Rectal smooth muscle tissue (tissue), 1 donor: ENCODE measurements at regions not wholly inside any gene's neighbourhood (a gene's known extent, or its start where the extent isn't known, plus 50 kb on each side); places are given as distances from the start of the nearest gene placed in this dataset.

Experiments
- H3K27ac ChIP-seq: one replicate; pipeline ENCODE4 v1.7.0; 2013; ENCODE audit warnings: low read depth, low read length, inconsistent platforms
- H3K27me3 ChIP-seq: one replicate; pipeline ENCODE4 v1.7.0; 2013; ENCODE audit warnings: low read length; ENCODE audit not compliant: control insufficient read depth, insufficient read depth
- H3K36me3 ChIP-seq: one replicate; pipeline ENCODE4 v1.7.0; 2013; ENCODE audit warnings: low read length; ENCODE audit not compliant: control insufficient read depth, insufficient read depth
- H3K4me1 ChIP-seq: one replicate; pipeline ENCODE4 v1.7.0; 2013; ENCODE audit warnings: low read length; ENCODE audit not compliant: control insufficient read depth, insufficient read depth
- H3K4me3 ChIP-seq: one replicate; pipeline ENCODE4 v1.7.0; 2013; ENCODE audit warnings: low read length
- H3K9ac ChIP-seq: one replicate; pipeline ENCODE4 v1.7.0; 2013; ENCODE audit warnings: low read length

DNA sequence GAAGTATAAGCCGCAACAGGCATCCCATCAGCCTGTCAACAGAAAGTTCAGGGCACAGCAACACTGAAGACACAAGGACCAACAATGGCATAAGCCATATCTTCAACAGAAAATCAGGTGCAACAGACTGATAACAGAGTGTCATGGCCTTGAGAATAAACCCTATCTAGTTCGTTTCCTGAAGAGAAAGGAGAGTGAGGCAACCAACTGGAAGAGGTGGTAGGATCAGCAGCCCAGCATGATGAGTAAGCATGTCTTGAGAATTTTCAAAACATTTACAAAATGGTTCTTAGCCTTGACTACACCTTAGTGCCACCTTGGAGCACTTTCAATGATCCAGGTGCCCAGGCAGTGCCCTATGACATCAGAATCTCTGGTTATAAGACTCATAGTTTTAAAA lies 290.2 kb upstream of the SEMA3C start:
- Histone ChIP-seq H3K4me3 (no peak overlapping the region), H3K9ac (no peak overlapping the region), H3K27ac (no peak overlapping the region), H3K36me3 (no peaks in the 10 kb centered on the region), H3K27me3 (no peaks in the 10 kb centered on the region), H3K4me1 (no peaks in the 10 kb centered on the region)

DNA sequence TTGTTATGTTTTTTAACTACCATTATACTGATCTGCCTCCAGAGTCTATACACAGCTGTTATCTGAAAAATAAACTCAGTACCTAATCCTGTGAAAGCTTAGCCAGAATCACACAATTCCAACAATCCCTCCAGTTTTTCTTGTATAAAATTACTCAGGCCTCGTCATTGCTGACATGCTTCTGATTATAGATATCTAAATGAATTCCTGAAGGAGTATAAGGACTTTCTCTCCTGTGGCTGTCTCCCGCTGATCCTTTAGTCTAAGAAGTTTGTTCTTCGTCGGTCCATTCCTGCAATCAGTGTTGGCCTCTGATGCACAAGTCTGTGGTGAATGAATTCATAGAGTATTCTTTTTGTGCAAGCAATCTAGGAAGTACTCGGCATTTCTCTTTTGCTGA lies 288.9 kb upstream of the SEMA3C start:
- Histone ChIP-seq H3K27ac (no peak overlapping the region), H3K9ac (no peak overlapping the region), H3K4me3 (no peak overlapping the region), H3K27me3 (no peaks in the 10 kb centered on the region), H3K36me3 (no peaks in the 10 kb centered on the region), H3K4me1 (no peaks in the 10 kb centered on the region)

DNA sequence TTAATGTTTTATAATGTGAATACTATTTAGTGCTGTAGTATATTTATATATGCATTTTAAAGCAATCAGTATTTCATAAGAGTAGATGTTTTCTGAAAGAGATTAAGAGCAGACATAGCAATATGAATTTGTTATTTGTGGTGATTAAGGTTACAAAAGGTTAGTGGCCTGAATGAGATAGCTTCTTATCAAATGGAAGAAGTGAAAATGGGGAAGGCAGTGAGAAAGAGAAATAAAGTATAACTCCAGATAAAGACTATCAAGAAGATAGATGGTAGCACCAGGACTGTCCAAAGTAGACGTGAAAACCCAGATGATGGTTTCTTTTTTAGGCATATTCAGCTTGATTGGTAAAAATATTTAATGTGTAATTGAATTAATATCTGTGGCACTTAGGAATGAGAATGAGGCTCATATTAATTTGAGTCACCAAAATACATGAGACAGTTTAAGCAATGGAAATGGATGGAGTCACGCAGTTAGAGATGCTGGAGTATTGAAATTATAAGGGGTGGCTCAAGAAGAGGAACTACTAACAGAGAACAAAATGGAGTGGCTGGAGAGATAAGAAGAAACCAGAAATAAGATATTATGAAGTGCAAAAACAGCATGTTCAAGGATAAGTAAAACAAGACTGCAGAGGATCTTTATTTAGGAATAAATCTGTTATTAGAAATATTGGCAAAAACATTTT lies 288.0 kb upstream of the SEMA3C start:
- Histone ChIP-seq H3K27ac (no peak overlapping the region), H3K4me1 (no peaks in the 10 kb centered on the region), H3K36me3 (no peaks in the 10 kb centered on the region), H3K9ac (no peak overlapping the region), H3K4me3 (no peak overlapping the region), H3K27me3 (no peaks in the 10 kb centered on the region)

DNA sequence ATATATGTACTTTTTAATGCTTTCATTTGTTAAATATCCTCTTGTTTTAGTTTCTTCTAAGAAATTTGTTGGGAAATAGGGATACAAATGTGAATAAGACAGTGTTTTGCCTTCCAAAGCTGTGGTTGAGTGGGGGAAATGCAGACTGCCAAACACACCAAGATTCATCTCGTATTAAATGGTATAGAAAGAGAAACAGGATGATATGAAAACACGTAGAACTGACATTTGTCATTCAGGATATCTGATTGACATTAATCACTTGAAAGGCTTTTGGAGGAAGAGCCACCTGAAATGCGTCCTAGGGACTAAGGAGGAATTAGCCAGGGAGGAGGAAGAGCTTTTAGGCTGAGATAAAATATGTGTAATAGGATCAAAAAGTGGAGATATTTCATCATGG lies 287.4 kb upstream of the SEMA3C start:
- Histone ChIP-seq H3K27ac (no peak overlapping the region), H3K27me3 (no peaks in the 10 kb centered on the region), H3K9ac (no peak overlapping the region), H3K4me3 (no peak overlapping the region), H3K36me3 (no peaks in the 10 kb centered on the region), H3K4me1 (no peaks in the 10 kb centered on the region)

DNA sequence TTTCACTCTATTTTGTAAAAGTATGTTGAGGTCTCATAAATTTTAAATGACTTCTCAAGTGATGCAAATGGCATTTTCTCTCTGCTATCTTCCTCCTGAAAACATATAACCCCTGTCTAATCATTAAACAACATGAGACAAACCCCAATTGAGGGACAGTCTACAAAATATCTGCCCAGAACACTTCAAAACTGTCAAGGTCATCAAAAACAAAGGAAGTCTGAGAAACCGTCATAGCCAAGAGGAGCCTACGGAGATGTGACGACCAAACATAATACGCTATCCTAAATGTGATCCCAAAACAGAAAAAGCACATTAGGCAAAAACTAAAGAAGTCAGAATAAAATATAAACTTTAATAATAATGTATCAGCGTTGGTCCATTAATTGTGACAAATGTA lies 282.3 kb upstream of the SEMA3C start:
- Histone ChIP-seq H3K4me3 (no peak overlapping the region), H3K9ac (no peak overlapping the region), H3K36me3 (no peaks in the 10 kb centered on the region), H3K4me1 (no peaks in the 10 kb centered on the region), H3K27me3 (no peaks in the 10 kb centered on the region), H3K27ac (no peak overlapping the region)

DNA sequence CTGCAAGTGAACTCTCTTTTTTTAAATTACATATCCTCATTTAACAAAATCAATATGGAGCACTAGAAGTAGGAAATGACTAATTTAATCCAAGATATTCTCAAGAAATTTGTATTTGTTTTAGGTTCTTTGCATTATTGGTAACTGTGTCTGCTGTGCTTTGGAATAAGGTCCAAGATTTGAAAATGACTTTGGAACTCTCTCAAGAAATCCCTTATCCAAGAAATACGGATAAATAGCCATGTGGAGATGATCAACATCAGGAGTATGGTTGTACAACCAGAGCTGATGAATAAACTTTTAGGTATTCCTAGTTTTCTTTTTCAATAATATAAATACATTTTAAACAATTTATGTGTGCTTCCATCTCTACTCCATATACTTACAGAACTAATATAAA lies 279.9 kb upstream of the SEMA3C start:
- no peak overlapping the region for H3K4me3 ChIP-seq
- no peaks in the 10 kb centered on the region for H3K27me3 ChIP-seq
- no peak overlapping the region for H3K9ac ChIP-seq
- no peak overlapping the region for H3K27ac ChIP-seq
- no peaks in the 10 kb centered on the region for H3K36me3 ChIP-seq
- H3K4me1 ChIP-seq: no peaks in the 10 kb centered on the region

DNA sequence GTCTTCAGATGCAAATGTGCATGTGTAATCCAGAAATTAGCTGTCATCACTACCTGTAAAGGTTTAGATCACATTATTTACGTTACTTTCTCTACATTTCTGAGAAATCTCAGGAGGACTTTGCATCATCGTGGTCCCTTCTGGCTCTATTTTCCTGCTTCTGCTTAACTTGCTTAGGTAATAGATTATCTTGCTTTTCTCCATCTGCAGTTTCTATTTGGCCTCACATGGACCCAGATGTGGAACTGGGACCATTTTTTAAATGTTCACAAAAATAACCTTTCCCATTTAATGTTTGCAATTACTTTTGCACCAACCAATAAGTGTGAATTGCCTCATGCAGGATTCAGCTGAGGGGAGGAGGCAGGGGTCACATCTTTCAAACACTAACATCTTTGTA lies 278.4 kb upstream of the SEMA3C start:
- no peak overlapping the region for H3K4me3 ChIP-seq
- H3K27ac ChIP-seq: no peak overlapping the region
- H3K27me3 ChIP-seq: no peaks in the 10 kb centered on the region
- no peak overlapping the region for H3K9ac ChIP-seq
- H3K36me3 ChIP-seq: no peaks in the 10 kb centered on the region
- H3K4me1 ChIP-seq: no peaks in the 10 kb centered on the region

DNA sequence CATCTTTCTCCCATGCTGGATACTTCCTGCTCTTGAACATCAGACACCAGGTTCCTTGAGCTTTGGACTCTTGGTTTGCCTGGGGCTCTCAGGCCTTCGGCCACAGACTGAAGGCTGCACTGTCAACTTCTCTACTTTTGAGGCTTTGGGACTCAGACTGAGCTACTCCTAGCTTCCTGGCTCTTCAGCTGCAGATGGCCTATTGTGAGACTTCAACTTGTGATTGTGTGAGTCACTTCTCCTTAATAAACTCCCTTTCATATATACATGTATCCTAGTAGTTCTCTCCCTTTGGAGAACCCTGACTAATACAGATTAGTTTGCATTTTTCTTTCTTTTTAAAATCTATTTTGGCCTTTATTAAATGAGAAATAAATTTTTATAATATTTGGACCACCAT lies 276.2 kb upstream of the SEMA3C start:
- Histone ChIP-seq H3K4me3 (no peak overlapping the region), H3K27ac (no peak overlapping the region), H3K27me3 (no peaks in the 10 kb centered on the region), H3K9ac (no peak overlapping the region), H3K36me3 (no peaks in the 10 kb centered on the region), H3K4me1 (no peaks in the 10 kb centered on the region)

DNA sequence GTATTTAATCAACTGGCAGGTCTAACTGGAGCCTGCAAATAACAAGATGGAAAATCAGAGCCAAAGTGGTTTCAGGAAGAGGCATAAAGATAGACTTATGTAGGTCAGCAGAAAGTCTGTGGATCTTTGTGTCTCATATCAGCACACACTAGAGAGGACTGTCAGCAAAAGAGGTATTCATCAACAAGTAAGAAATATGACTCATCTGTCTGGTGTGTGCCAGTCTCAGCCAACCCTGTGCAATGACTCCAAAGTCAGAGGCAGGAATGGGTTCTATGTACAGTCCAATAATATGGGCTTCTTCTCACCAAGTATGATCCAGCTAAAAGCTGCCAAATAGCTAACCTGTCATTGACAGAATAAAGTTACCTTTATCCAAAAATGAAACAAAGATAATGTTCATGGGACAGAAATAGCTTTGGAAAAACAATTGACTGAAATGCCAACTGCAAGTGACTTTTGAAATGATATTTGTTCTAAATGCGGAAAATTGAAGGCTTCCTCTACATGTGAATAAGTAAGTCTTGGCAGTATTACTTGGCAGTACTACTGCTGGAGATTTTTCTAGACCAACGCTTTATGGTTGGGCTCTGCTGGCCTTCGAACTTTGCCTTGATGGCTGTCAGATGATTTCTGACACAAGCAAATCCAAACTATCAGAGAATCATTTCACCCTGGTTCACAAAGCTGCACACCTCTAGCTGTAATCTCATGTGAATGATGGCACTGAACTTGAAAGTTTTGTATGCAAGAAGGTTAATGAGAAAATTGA lies 272.3 kb upstream of the SEMA3C start:
- Histone ChIP-seq H3K36me3 (no peaks in the 10 kb centered on the region), H3K27ac (no peak overlapping the region), H3K4me1 (no peaks in the 10 kb centered on the region)

DNA sequence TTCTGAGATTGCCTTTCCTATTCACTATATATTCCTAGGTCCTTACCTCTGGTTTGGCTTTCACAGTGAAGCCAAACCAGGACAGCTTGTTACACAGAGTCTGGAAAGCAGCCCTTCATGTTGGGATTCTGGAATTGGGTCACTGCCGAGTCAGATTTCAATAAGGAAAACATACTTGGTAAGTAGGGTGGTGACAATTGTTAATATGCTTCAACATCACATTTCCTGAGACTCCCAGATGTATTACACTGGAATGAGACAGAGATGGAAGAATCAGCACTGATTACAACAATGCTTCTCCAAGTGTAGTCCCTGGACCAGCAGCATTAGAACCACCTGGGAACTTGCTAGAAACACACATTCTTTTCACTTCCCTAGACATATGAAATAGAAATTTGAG lies 268.9 kb upstream of the SEMA3C start:
- Histone ChIP-seq H3K9ac (no peak overlapping the region), H3K4me3 (no peak overlapping the region), H3K36me3 (no peaks in the 10 kb centered on the region), H3K4me1 (no peaks in the 10 kb centered on the region), H3K27ac (no peak overlapping the region), H3K27me3 (no peaks in the 10 kb centered on the region)

More for the DNA sequence above, 272.3 kb upstream of the SEMA3C start:
- Histone ChIP-seq H3K27me3 (no peaks in the 10 kb centered on the region), H3K4me3 (no peak overlapping the region), H3K9ac (no peak overlapping the region)

DNA sequence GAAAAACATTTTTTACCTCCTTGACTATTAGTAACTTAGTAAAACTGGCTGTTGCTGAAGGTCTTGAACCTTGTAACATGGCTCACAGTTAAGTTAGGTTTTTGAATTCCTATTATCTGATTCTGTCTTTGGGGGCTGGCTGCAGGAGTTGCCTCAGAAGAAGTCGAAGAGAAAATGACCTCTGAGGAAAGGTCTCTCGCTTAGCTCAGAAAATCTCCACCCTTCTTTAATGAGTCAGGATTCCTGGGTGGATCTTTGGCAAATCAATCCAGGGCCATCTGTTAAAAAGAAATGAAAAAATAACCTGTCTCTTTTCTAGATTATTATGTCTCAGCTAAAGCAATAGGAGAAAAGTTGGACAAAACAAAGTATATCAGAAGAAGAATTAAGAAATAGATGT lies 267.8 kb upstream of the SEMA3C start:
- H3K36me3 ChIP-seq: no peaks in the 10 kb centered on the region
- no peak overlapping the region for H3K4me3 ChIP-seq
- no peak overlapping the region for H3K27ac ChIP-seq
- no peaks in the 10 kb centered on the region for H3K27me3 ChIP-seq
- no peak overlapping the region for H3K9ac ChIP-seq
- H3K4me1 ChIP-seq: no peaks in the 10 kb centered on the region

DNA sequence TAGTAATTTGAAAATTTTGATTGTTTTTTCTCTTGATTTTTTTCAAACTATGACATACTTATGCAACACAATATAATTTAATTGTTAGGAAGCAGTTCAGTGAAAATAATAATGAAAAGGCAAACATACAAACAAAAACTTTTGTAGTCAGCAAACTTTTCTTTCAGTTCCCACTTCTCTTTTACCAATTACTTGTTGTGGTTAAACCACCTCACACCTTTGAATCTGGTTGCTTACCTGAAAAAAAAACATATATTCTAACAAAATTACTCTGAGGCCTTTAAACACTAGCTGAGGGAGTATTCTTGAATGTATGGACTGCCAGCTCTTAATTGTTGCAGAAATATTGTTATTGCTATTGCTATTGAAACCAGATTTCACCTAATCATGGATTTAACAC lies 266.2 kb upstream of the SEMA3C start:
- Histone ChIP-seq H3K36me3 (no peaks in the 10 kb centered on the region), H3K4me3 (no peak overlapping the region), H3K27me3 (no peaks in the 10 kb centered on the region), H3K4me1 (no peaks in the 10 kb centered on the region), H3K9ac (no peak overlapping the region), H3K27ac (no peak overlapping the region)

DNA sequence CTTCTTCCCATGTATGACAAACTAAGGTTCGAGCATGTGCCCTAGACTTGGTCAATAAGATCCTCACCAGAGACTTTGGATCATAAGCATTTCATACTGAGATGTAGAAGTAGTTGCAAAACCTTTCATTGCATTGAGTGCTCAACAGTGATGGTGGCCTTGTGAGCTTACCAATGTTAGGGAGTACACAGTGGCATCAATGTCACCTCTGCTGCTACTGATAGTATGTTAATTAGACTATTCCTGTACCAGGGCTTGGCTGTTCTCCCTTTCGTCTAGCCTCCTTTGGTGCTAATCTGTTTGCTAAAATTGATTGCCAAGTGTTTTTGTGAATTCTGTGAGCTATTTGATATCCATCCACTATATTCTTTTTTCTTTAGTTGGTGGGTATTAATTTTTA lies 264.5 kb upstream of the SEMA3C start:
- Histone ChIP-seq H3K9ac (no peak overlapping the region), H3K27ac (no peak overlapping the region), H3K36me3 (no peaks in the 10 kb centered on the region), H3K27me3 (no peaks in the 10 kb centered on the region), H3K4me3 (no peak overlapping the region), H3K4me1 (no peaks in the 10 kb centered on the region)
